GM10266 (cell line): ENCODE measurements at regions not wholly inside any gene's neighbourhood (a gene's known extent, or its start where the extent isn't known, plus 50 kb on each side); places are given as distances from the start of the nearest gene placed in this dataset.

Experiments
- DNase-seq: peaks from one replicate; pipeline ENCODE4 v3.0.0; 2012; ENCODE audit errors: extremely low spot score
- TF ChIP-seq, protein P1 (sequence below): IDR thresholded peaks from 2 replicates; pipeline ENCODE4 v1.5.1; 2012; ENCODE audit warnings: mild to moderate bottlenecking, low read depth; ENCODE audit not compliant: control insufficient read depth, insufficient read depth; ENCODE audit errors: missing control alignments

DNA sequence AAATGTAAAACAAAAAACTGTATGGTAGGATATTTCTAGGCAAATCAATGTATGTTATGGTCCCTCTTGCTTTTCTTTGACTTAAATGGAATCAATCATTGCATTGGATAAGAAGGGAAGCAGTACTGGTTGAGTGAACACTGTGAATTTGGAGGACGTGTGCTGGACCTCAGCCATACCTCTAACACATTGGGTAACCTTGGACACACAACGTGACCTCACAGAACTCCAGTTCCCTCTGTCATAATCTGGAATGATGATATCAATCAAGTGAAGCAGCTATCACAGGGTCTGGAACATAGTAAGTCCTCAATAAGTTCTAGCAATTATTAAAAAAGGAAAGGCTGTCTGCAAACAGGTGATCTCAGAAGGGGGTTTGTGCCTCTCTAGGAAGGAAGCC, 474.9 kb upstream of the TCF4 start:
- TF ChIP-seq, protein P1, sequence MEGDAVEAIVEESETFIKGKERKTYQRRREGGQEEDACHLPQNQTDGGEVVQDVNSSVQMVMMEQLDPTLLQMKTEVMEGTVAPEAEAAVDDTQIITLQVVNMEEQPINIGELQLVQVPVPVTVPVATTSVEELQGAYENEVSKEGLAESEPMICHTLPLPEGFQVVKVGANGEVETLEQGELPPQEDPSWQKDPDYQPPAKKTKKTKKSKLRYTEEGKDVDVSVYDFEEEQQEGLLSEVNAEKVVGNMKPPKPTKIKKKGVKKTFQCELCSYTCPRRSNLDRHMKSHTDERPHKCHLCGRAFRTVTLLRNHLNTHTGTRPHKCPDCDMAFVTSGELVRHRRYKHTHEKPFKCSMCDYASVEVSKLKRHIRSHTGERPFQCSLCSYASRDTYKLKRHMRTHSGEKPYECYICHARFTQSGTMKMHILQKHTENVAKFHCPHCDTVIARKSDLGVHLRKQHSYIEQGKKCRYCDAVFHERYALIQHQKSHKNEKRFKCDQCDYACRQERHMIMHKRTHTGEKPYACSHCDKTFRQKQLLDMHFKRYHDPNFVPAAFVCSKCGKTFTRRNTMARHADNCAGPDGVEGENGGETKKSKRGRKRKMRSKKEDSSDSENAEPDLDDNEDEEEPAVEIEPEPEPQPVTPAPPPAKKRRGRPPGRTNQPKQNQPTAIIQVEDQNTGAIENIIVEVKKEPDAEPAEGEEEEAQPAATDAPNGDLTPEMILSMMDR: no peak
- DNase-seq: no peak

DNA sequence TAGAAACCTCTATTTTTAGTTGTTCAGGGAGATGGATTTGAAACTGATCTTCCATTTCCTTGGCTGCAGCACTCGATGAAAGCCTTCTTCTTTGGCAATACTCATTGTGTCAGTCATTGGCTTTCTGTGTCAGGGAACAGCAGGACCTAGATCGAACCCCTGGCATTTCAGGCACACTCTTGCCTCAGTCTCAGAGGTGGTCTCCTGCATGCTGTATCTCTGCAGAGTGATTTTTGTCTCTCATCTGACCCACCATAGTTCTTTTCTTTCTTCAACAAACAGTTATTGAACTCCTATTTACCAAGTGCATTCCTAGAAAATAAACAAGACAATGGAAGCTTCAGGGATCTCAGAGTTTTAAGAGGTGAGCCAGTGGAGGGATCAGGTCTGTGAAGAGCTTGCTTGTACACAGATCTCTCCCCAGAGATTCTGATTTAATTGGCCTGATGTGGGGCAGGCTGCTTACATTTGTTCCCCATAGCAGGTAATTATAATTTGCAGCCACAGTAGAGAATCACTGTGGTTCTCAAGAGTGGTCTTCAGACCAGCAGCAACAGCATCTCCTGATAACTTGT, 473.1 kb upstream of the TCF4 start:
- DNase-seq: no peak
- TF ChIP-seq, protein P1: no peak

DNA sequence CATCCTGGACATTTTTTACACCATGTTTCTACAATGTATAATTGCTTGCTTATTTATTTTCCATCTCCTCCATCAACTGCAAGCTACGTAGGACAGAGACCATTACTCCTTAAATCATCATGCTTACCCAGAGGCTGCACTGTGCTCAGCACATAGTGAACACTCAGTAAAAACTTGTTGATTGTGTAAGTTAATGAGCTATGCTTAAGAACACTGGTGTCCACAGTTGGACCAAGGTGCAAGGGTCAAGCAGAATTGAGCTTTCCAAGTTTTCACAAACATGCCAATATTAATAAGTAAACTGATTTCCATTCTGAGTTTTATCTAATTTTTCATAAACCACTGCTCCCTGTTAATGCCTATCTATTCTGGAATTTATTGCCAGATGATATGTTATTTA, 464.2 kb upstream of the TCF4 start:
- DNase-seq: no peak
- TF ChIP-seq, protein P1: no peak

DNA sequence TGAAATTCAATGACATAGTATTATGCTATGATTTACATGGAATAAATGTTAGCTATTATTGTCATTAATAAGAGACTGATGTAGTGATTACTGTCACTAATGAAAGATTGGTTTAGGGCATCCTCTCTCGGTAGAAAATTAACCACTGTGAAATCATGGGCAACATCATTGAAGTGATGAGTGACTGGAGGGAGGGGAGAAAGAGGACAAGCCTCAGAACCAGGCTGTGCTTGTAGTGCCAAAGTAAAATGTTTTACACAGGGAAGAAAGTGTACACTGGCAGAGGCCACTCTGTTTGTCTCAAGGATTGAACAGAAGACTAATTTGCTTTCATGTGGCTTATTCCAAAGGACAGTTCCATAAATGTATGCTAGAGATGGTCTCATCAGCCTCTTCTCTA, 456.2 kb upstream of the TCF4 start:
- DNase-seq: no peak
- TF ChIP-seq, protein P1: no peak

DNA sequence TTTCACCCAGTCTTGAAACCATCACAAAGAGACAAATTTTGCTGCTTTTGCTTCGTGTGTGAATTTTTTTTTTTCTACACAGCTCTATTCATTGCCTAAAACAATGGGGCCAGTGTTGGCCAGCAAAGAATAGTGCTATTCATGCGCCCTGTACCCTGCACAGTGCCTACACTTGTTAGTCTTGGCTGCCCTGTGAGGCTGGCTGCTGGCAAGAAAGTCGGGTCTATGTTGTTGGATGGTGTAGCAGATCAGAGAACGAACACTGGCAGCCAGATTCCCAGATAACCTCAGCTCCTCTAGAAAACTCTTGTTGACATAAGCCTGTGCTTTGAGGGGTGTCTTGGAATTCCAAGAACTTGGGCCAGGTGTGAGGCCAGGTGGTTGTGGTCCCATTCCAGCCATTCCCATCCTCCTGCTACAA, 455.7 kb upstream of the TCF4 start:
- TF ChIP-seq, protein P1: no peak
- no peak for DNase-seq

DNA sequence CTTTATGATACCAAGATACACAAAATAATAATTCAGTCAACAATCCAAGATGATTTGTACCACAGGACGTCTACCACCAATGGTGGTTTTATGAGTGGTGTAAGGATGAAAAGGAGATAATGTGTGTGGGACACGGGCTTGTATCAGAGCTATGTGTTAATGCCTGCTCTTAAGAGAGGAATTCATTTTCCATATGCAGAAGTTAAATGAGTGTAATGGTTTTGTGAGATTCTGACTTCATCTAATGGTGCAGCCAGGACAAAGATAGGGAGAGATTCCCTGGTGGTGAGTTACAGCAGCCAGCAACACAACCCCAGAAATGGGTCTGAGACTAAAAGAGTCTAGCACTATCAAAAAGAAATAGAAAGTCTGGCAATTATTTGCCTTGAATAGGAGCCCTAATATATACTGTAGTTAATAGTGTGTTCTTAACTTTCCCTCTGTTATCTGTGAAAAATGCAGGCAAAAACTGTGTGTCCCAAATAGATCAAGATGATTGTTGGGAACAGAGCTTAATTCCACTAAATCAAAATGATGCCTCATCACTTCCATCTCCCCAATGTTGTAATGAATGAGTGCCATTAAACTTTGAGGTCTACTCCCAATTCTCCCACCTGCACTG, 455.0 kb upstream of the TCF4 start:
- TF ChIP-seq, protein P1: no peak
- no peak for DNase-seq
